ENCODE measurements at regions not wholly inside any gene's neighbourhood (a gene's known extent, or its start where the extent isn't known, plus 50 kb on each side); places are given as distances from the start of the nearest gene placed in this dataset.
A peak's percentile ranks its signal among the peaks of the same experiment; 100 is the strongest.
"Not testable (repeated sequence)": the region's sequence is repeated elsewhere in the genome, so short reads cannot be mapped to it uniquely, and the experiment has no call there.

- no peaks in the 10 kb centered on the region for H3K9me3 Mint-ChIP-seq
- no peak overlapping the region for H3K27ac Mint-ChIP-seq
- H3K27me3 Mint-ChIP-seq (ENCODE audit: low read depth, poor library complexity) = peaks cover 41% of the 10 kb centered on the region
- no peak overlapping the region for H3K4me3 Mint-ChIP-seq
- no peaks in the 10 kb centered on the region for H3K36me3 Mint-ChIP-seq (ENCODE audit: low read depth)
- TF ChIP-seq CTCF (IDR thresholded peaks at IDR 0.05) = no peak
- H3K4me1 Mint-ChIP-seq = no peaks in the 10 kb centered on the region
- no peak for DNase-seq
Measured at GRCh38 chr12:114073076-114073475, 107.0 kb upstream of the RBM19 start.

GRCh38 chr12:114069507-114069906, 103.4 kb upstream of the RBM19 start:
- Mint-ChIP-seq H3K4me3 (no peak overlapping the region), H3K4me1 (no peaks in the 10 kb centered on the region), H3K27ac (no peak overlapping the region), H3K27me3 (ENCODE audit: low read depth, poor library complexity) (peaks cover 69% of the 10 kb centered on the region), H3K9me3 (peaks cover 14% of the 10 kb centered on the region), H3K36me3 (ENCODE audit: low read depth) (no peaks in the 10 kb centered on the region)
- no peak for TF ChIP-seq CTCF (IDR thresholded peaks at IDR 0.05)
- DNase-seq = no peak

- H3K9me3 Mint-ChIP-seq = peaks cover 15% of the 10 kb centered on the region
- H3K4me3 Mint-ChIP-seq = peak overlapping the region; percentile 52
- H3K27ac Mint-ChIP-seq = no peak overlapping the region
- no peaks in the 10 kb centered on the region for H3K4me1 Mint-ChIP-seq
- TF ChIP-seq CTCF (IDR thresholded peaks at IDR 0.05) = no peak
- H3K36me3 Mint-ChIP-seq (ENCODE audit: low read depth) = no peaks in the 10 kb centered on the region
- H3K27me3 Mint-ChIP-seq (ENCODE audit: low read depth, poor library complexity) = peaks cover 56% of the 10 kb centered on the region
- DNase-seq = no peak
Measured at GRCh38 chr12:114064497-114064896, 98.4 kb upstream of the RBM19 start.

- Mint-ChIP-seq H3K9me3 (peaks cover 15% of the 10 kb centered on the region), H3K27me3 (ENCODE audit: low read depth, poor library complexity) (peaks cover 51% of the 10 kb centered on the region)
- H3K36me3 Mint-ChIP-seq (ENCODE audit: low read depth); H3K4me1 Mint-ChIP-seq; H3K4me3 Mint-ChIP-seq; DNase-seq; H3K27ac Mint-ChIP-seq: not testable (repeated sequence)
Measured at GRCh38 chr12:114064034-114064433, 97.9 kb upstream of the RBM19 start.

GRCh38 chr12:114063435-114063834, 97.3 kb upstream of the RBM19 start:
- Mint-ChIP-seq H3K27ac (no peak overlapping the region), H3K4me1 (no peaks in the 10 kb centered on the region), H3K36me3 (ENCODE audit: low read depth) (no peaks in the 10 kb centered on the region), H3K9me3 (peaks cover 15% of the 10 kb centered on the region), H3K27me3 (ENCODE audit: low read depth, poor library complexity) (peaks cover 45% of the 10 kb centered on the region), H3K4me3 (no peak overlapping the region)
- no peak for DNase-seq
- no peak for TF ChIP-seq CTCF (IDR thresholded peaks at IDR 0.05)

- Mint-ChIP-seq H3K27ac (peak overlapping the region; percentile 66), H3K9me3 (peaks cover 14% of the 10 kb centered on the region), H3K27me3 (ENCODE audit: low read depth, poor library complexity) (peaks cover 22% of the 10 kb centered on the region)
- not testable (repeated sequence) for H3K36me3 Mint-ChIP-seq (ENCODE audit: low read depth); DNase-seq; H3K4me3 Mint-ChIP-seq; H3K4me1 Mint-ChIP-seq
Measured at GRCh38 chr12:114056351-114056750, 90.2 kb upstream of the RBM19 start.

GRCh38 chr12:114054982-114055381, 88.9 kb upstream of the RBM19 start:
- Mint-ChIP-seq H3K36me3 (ENCODE audit: low read depth) (no peaks in the 10 kb centered on the region), H3K4me3 (no peak overlapping the region), H3K27ac (no peak overlapping the region), H3K27me3 (ENCODE audit: low read depth, poor library complexity) (peaks cover 22% of the 10 kb centered on the region), H3K9me3 (peaks cover 17% of the 10 kb centered on the region), H3K4me1 (no peaks in the 10 kb centered on the region)
- no peak for DNase-seq
- no peak for TF ChIP-seq CTCF (IDR thresholded peaks at IDR 0.05)
